Heart left ventricle (tissue), 13 donors: ENCODE measurements at regions not wholly inside any gene's neighbourhood (a gene's known extent, or its start where the extent isn't known, plus 50 kb on each side); places are given as distances from the start of the nearest gene placed in this dataset.

Experiments used
- POLR2A ChIP-seq, 2 donors: fragments of 450-650 bp; IDR thresholded peaks; one replicate each; pipeline ENCODE4 v1.6.1; 2017; ENCODE audit warnings: antibody characterized with exemption in 2 of 2, mild to moderate bottlenecking in 2 of 2, moderate library complexity in 2 of 2
- TF ChIP-seq, protein P1 (sequence below), 12 donors: fragments of 200-600 bp; sonication (generic) in 4 of 12; IDR thresholded peaks; one replicate each; pipeline versions ENCODE4 v1.5.0 to v1.8.0; 2018 to 2022; ENCODE audit warnings: antibody characterized with exemption in 12 of 12, mild to moderate bottlenecking in 5 of 12
- donor health status: ischemic (EF 13 %, LVEDD 7.1; RV severe dilation, severe dysfunction).
- donor health status: DM: no; HTN: yes; CAD: no.
- donor health status: DM: no; HTN: no; CAD: no.
- donor health status: ischemic (EF 25% LVEDD 6.9; RV normal size, moderate dysfunction).
- donor health status: ischemic (EF 25% LVEDD 5.7; RV mildly dilated, moderate dysfunction).
- donor health status: ischemic (EF 35%, LVEDD 5.7; RV mildly dilated, moderate dysfunction).
- donor health status: nonischemic (EF 11% LVEDD 7.7; RV severe dilation, severe dysfunction).
- donor health status: DM: yes; HTN: yes; CAD: no.
- donor health status: PGD.
- donor health status: ischemic (EF 29% LVEDD 5.4; RV normal size, mild dysfunction).
- donor health status: nonischemic (EF 23%, LVEDD 6.1; RV moderate dilation, normal function).

DNA sequence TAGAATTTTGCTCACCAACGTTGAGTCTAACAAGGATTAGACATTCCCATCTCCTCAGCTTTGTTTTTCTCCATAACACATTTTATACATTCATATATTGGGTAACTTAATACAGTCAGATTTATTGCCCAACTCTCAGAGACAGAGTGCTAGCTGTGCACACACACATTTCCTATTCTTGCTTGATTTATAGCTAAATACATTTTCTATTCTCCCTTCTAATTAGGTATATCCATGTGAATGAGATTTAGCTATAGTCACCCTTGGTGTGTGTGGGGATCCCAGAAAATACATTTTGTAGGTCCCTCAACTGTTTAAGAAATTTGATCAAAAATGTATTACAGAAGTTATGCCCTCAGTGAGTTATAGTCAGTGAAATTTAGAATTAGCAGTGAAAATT is 715.4 kb downstream of the NSUN3 start:
- TF ChIP-seq, protein P1, sequence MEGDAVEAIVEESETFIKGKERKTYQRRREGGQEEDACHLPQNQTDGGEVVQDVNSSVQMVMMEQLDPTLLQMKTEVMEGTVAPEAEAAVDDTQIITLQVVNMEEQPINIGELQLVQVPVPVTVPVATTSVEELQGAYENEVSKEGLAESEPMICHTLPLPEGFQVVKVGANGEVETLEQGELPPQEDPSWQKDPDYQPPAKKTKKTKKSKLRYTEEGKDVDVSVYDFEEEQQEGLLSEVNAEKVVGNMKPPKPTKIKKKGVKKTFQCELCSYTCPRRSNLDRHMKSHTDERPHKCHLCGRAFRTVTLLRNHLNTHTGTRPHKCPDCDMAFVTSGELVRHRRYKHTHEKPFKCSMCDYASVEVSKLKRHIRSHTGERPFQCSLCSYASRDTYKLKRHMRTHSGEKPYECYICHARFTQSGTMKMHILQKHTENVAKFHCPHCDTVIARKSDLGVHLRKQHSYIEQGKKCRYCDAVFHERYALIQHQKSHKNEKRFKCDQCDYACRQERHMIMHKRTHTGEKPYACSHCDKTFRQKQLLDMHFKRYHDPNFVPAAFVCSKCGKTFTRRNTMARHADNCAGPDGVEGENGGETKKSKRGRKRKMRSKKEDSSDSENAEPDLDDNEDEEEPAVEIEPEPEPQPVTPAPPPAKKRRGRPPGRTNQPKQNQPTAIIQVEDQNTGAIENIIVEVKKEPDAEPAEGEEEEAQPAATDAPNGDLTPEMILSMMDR (IDR thresholded peaks at IDR 0.05), result no peak
- TF ChIP-seq POLR2A (IDR thresholded peaks at IDR 0.05), result no peak
